GM12878 (cell line): ENCODE measurements at regions not wholly inside any gene's neighbourhood (a gene's known extent, or its start where the extent isn't known, plus 50 kb on each side); places are given as distances from the start of the nearest gene placed in this dataset.

Experiments used
- ATAC-seq: fragments of 200-7000 bp; cut with Tn5 transposase; 3 replicates; pipeline ENCODE4 v1.9.1; 2020; ENCODE audit warnings: mild to moderate bottlenecking, moderate library complexity
- BruUV-seq: library from RNA; stranded (reverse); fragments of 400-500 nt; replicated peaks from 2 replicates; lab custom pipeline; 2021; lab: Mats Ljungman, UMichigan
- CTCF ChIA-PET: fragments of 300-600 bp; sonication (Branson Sonifier 250); formaldehyde crosslinking; extraction: SDS; loops from one replicate; lab custom pipeline; 2021; ENCODE audit warnings: inconsistent platforms; lab: Yijun Ruan, JAX
- POLR2A ChIA-PET: fragments of 350-600 bp; formaldehyde crosslinking; extraction: SDS; loops from one replicate; lab custom pipeline; 2021; ENCODE audit warnings: inconsistent platforms; lab: Charles Lee
- RAD21 ChIA-PET: fragments of 300-600 bp; sonication (Branson Sonifier 250); formaldehyde crosslinking; loops from one replicate; lab custom pipeline; 2023; ENCODE audit warnings: antibody characterized with exemption; ENCODE audit not compliant: unreplicated experiment; lab: Charles Lee
- SMC1A ChIA-PET: fragments of 300-600 bp; sonication (Branson Sonifier 250); formaldehyde crosslinking; loops from one replicate; lab custom pipeline; 2023; ENCODE audit not compliant: unreplicated experiment, uncharacterized antibody; lab: Charles Lee
- DNase-seq: peaks from one replicate; pipeline ENCODE4 v3.0.0-alpha.2; 2011; ENCODE audit warnings: low read depth, low spot score
- FAIRE-seq: peaks from 3 replicates; lab custom pipeline; 2011; peaks lifted over from hg19 to GRCh38; lab: Jason Lieb, UNC
- H2AFZ ChIP-seq: 2 replicates; pipeline ENCODE4 v1.6.0; 2011; ENCODE audit warnings: low read depth, low read length, control low read depth; ENCODE audit not compliant: control insufficient read depth
- H3K27ac ChIP-seq: 2 replicates; pipeline ENCODE4 v1.5.1; 2011; ENCODE audit warnings: control low read depth; ENCODE audit not compliant: control insufficient read depth, insufficient read depth
- H3K27me3 ChIP-seq, 2 experiments: replicated peaks in 1 of 2; 2 replicates each; pipeline versions ENCODE4 v1.6.0 to v1.6.1; 2011; ENCODE audit warnings: low read length in 1 of 2; ENCODE audit not compliant: control insufficient read depth in 2 of 2, insufficient read depth in 2 of 2
- H3K36me3 ChIP-seq, 2 experiments: 2 replicates each; pipeline ENCODE4 v1.5.1; 2011; ENCODE audit warnings: low read length in 1 of 2; ENCODE audit not compliant: control insufficient read depth in 2 of 2, insufficient read depth in 2 of 2
- H3K4me1 ChIP-seq: 2 replicates; pipeline ENCODE4 v1.6.1; 2011; ENCODE audit warnings: mild to moderate bottlenecking, low read length, moderate library complexity, mixed read lengths; ENCODE audit not compliant: control insufficient read depth, insufficient read depth
- H3K4me2 ChIP-seq: 2 replicates; pipeline ENCODE4 v1.6.0; 2011; ENCODE audit warnings: control low read depth; ENCODE audit not compliant: control insufficient read depth, insufficient read depth
- H3K4me3 ChIP-seq: fragments of 200-600 bp; sonication (generic); 2 replicates; pipeline ENCODE4 v1.5.1; 2016
- H3K79me2 ChIP-seq: 2 replicates; pipeline ENCODE4 v1.6.0; 2011; ENCODE audit warnings: low read length; ENCODE audit not compliant: control insufficient read depth, insufficient read depth
- H3K9ac ChIP-seq: 2 replicates; pipeline ENCODE4 v1.8.0; 2011; ENCODE audit warnings: low read length, control low read depth, mixed read lengths; ENCODE audit not compliant: control insufficient read depth, insufficient read depth
- H3K9me3 ChIP-seq: replicated peaks from 3 replicates; pipeline ENCODE4 v1.5.1; 2011; ENCODE audit warnings: mild to moderate bottlenecking, low read length; ENCODE audit not compliant: control insufficient read depth, insufficient read depth
- H4K20me1 ChIP-seq: 2 replicates; pipeline ENCODE4 v1.6.0; 2011; ENCODE audit not compliant: control insufficient read depth, insufficient read depth
- BCLAF1 ChIP-seq: fragments of 450-650 bp; IDR thresholded peaks from 2 replicates; pipeline ENCODE4 v1.6.1; 2017; ENCODE audit warnings: antibody characterized with exemption, mild to moderate bottlenecking, moderate library complexity
- BMI1 ChIP-seq: fragments of 450-650 bp; IDR thresholded peaks from 2 replicates; pipeline ENCODE4 v1.6.1; 2016; ENCODE audit warnings: mild to moderate bottlenecking, moderate library complexity, borderline replicate concordance
- CHD4 ChIP-seq: fragments of 200-600 bp; sonication (generic); IDR thresholded peaks from 2 replicates; pipeline ENCODE4 v1.6.1; 2016; ENCODE audit warnings: mild to moderate bottlenecking
- EED ChIP-seq: sonication (generic); IDR thresholded peaks from 2 replicates; pipeline ENCODE4 v1.6.1; 2016; ENCODE audit warnings: antibody characterized with exemption, low read depth
- EGR1 ChIP-seq, 2 experiments: IDR thresholded peaks; 1 replicate in 1 of 2; 2 replicates in 1 of 2; pipeline ENCODE4 v1.6.1; 2011 to 2012; ENCODE audit warnings: low read depth in 2 of 2, low read length in 2 of 2, borderline replicate concordance in 1 of 2, mild to moderate bottlenecking in 1 of 2, moderate library complexity in 1 of 2
- ETV6 ChIP-seq, 2 experiments: fragments of 450-650 bp in 1 of 2; IDR thresholded peaks in 1 of 2; conservative IDR thresholded peaks in 1 of 2; 2 replicates each; pipeline ENCODE4 v1.6.1; 2014; ENCODE audit warnings: antibody characterized with exemption in 1 of 2, borderline replicate concordance in 1 of 2, low read depth in 1 of 2, mild to moderate bottlenecking in 1 of 2, moderate library complexity in 1 of 2
- HDAC6 ChIP-seq: fragments of 200-600 bp; sonication (generic); IDR thresholded peaks from one replicate; pipeline ENCODE4 v1.8.0; 2017; ENCODE audit warnings: antibody characterized with exemption; ENCODE audit not compliant: unreplicated experiment
- MYB ChIP-seq: fragments of 150-350 bp; IDR thresholded peaks from 2 replicates; pipeline ENCODE4 v1.6.1; 2014; ENCODE audit warnings: mild to moderate bottlenecking, low read depth, low read length, borderline replicate concordance
- PAX5 ChIP-seq: IDR thresholded peaks from 2 replicates; pipeline ENCODE4 v1.6.1; 2011; ENCODE audit warnings: low read depth, low read length, borderline replicate concordance
- POLR2AphosphoS2 ChIP-seq: IDR thresholded peaks from 2 replicates; pipeline ENCODE4 v1.6.1; 2011; ENCODE audit warnings: low read depth, mild to moderate bottlenecking, low read length, improper control_type of control experiment, moderate library complexity
- RAD51 ChIP-seq: fragments of 450-650 bp; IDR thresholded peaks from 2 replicates; pipeline ENCODE4 v1.6.1; 2016; ENCODE audit warnings: moderate library complexity, mild to moderate bottlenecking, inconsistent platforms
- RBBP5 ChIP-seq: fragments of 200-600 bp; sonication (generic); conservative IDR thresholded peaks from 2 replicates; pipeline ENCODE4 v1.6.1; 2016
- RELB ChIP-seq: fragments of 450-650 bp; IDR thresholded peaks from 2 replicates; pipeline ENCODE4 v1.6.1; 2017; ENCODE audit warnings: low read depth, mild to moderate bottlenecking, moderate library complexity
- SPI1 ChIP-seq: IDR thresholded peaks from 2 replicates; pipeline ENCODE4 v1.6.1; 2011; ENCODE audit warnings: low read depth, mild to moderate bottlenecking, low read length, moderate library complexity, borderline replicate concordance; ENCODE audit not compliant: insufficient read depth
- TAF1 ChIP-seq: IDR thresholded peaks from 2 replicates; pipeline ENCODE4 v1.6.1; 2011; ENCODE audit warnings: mild to moderate bottlenecking, low read depth, low read length, borderline replicate concordance
- TCF12 ChIP-seq: IDR thresholded peaks from 2 replicates; pipeline ENCODE4 v1.6.1; 2011; ENCODE audit warnings: low read depth, mild to moderate bottlenecking, low read length
- TCF3 ChIP-seq: IDR thresholded peaks from 2 replicates; pipeline ENCODE4 v1.6.1; 2012; ENCODE audit warnings: low read depth, mild to moderate bottlenecking, low read length, borderline replicate concordance; ENCODE audit not compliant: insufficient read depth
- ZBED1 ChIP-seq: IDR thresholded peaks from 2 replicates; pipeline ENCODE4 v1.6.1; 2016; ENCODE audit warnings: borderline replicate concordance
- ZNF217 ChIP-seq: fragments of 450-650 bp; IDR thresholded peaks from 2 replicates; pipeline ENCODE4 v1.6.1; 2017; ENCODE audit warnings: antibody characterized with exemption, mild to moderate bottlenecking
- WGBS: methylation state at CpG from one replicate; pipeline ENCODE4 v1.1.6; 2016; ENCODE audit warnings: low lambda C conversion rate; ENCODE audit not compliant: insufficient replicate concordance, insufficient coverage; ENCODE audit errors: missing lambda C conversion rate; 5-methylcytosine and 5-hydroxymethylcytosine counted together
- in situ Hi-C: fragments of 300-500 bp; cut with MboI; formaldehyde crosslinking; loops from 9 replicates; pipeline ENCODE4 v1.14.3; 2018; ENCODE audit warnings: mixed read lengths
- intact Hi-C: fragments of 100-400 bp; cut with micrococcal nuclease; formaldehyde crosslinking; loops from one replicate; pipeline ENCODE4 v1.14.2; 2022; ENCODE audit not compliant: unreplicated experiment

- TF ChIP-seq RELB: no peak
- TF ChIP-seq TCF12: no peak
These were observed 1046.2 kb downstream of the XPNPEP1 start (continued) for GRCh38 chr10:108877095-108877561.

- H3K79me2 ChIP-seq: no peaks in the 10 kb centered on the region
- no peak overlapping the region for H2AFZ ChIP-seq
- no peaks in the 10 kb centered on the region for H3K27me3 ChIP-seq
- H3K9ac ChIP-seq: no peak overlapping the region
- no peaks in the 10 kb centered on the region for H3K36me3 ChIP-seq
- SMC1A ChIA-PET: no interaction called here
- BruUV-seq: no TSS peak
- no peak overlapping the region for H3K4me3 ChIP-seq
- POLR2A ChIA-PET: no interaction called here
- DNase-seq: no peak
- intact Hi-C loops (no loop called here), in situ Hi-C loops (no loop called here)
- no peak overlapping the region for H3K27ac ChIP-seq
- RAD21 ChIA-PET: no interaction called here
- H4K20me1 ChIP-seq: no peaks in the 10 kb centered on the region
- no peak for FAIRE-seq
- no peak overlapping the region for H3K4me2 ChIP-seq
- 0% methylated on average over 2 of the region's 2 CpGs for WGBS
- H3K4me1 ChIP-seq: no peaks in the 10 kb centered on the region
- H3K9me3 ChIP-seq: no peaks in the 10 kb centered on the region
- CTCF ChIA-PET: no interaction called here
- peak; percentile 67 for ATAC-seq
- TF ChIP-seq BCLAF1 (no peak), EED (no peak), PAX5 (no peak), TCF3 (no peak), ETV6 (conservative IDR thresholded peaks at IDR 0.05 in 1 of 2, IDR thresholded peaks at IDR 0.05 in 1 of 2; ENCODE audit: borderline replicate concordance in 1 of 2, low read depth in 1 of 2) (no peak), EGR1 (IDR thresholded peaks at IDR 0.05; ENCODE audit: borderline replicate concordance in 1 of 2, low read depth in 2 of 2, low read length in 2 of 2) (no peak), BMI1 (no peak), HDAC6 (no peak), TAF1 (no peak), ZNF217 (no peak), RAD51 (no peak), POLR2AphosphoS2 (no peak), MYB (no peak), SPI1 (no peak), RBBP5 (no peak), ZBED1 (no peak), CHD4 (no peak)
These were observed 1050.5 kb downstream of the XPNPEP1 start for GRCh38 chr10:108872854-108873253.
